Sigmoid colon (tissue), 4 donors: ENCODE measurements at regions not wholly inside any gene's neighbourhood (a gene's known extent, or its start where the extent isn't known, plus 50 kb on each side); places are given as distances from the start of the nearest gene placed in this dataset.

Experiments
- POLR2A ChIP-seq, 2 donors: fragments of 450-650 bp; IDR thresholded peaks; one replicate each; pipeline ENCODE4 v1.6.1; 2016; ENCODE audit warnings: antibody characterized with exemption in 2 of 2, mild to moderate bottlenecking in 2 of 2, moderate library complexity in 2 of 2
- POLR2AphosphoS5 ChIP-seq, 4 donors: sonication (generic); formaldehyde crosslinking; IDR thresholded peaks; one replicate each; pipeline ENCODE4 v1.6.1; 2017; ENCODE audit warnings: antibody characterized with exemption in 4 of 4
- TF ChIP-seq, protein P1 (sequence below), 4 experiments: fragments of 450-650 bp in 3 of 4; fragments of 200-600 bp in 1 of 4; IDR thresholded peaks; one replicate each; pipeline ENCODE4 v1.5.1; 2016 to 2019; ENCODE audit warnings: antibody characterized with exemption in 4 of 4, mild to moderate bottlenecking in 3 of 4, moderate library complexity in 2 of 4

DNA sequence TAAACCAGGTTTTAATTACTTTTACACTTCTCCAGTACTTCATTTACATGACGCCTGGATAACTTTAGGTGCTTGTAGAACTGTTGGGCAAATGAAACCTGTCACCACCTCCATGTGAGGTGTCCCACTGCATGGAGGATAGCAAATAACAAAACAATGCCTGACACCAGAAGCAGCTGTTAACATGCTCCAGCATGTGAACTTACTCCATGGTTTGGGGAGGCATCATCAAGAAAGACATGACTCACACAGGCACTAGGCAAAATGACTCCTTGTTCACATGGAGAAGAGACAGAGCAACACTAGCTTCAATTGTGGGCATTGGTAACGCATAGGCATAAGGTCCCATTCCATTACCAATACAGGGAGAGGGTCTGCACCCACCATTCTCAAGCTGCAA, 198.1 kb upstream of the F9 start:
- TF ChIP-seq, protein P1, sequence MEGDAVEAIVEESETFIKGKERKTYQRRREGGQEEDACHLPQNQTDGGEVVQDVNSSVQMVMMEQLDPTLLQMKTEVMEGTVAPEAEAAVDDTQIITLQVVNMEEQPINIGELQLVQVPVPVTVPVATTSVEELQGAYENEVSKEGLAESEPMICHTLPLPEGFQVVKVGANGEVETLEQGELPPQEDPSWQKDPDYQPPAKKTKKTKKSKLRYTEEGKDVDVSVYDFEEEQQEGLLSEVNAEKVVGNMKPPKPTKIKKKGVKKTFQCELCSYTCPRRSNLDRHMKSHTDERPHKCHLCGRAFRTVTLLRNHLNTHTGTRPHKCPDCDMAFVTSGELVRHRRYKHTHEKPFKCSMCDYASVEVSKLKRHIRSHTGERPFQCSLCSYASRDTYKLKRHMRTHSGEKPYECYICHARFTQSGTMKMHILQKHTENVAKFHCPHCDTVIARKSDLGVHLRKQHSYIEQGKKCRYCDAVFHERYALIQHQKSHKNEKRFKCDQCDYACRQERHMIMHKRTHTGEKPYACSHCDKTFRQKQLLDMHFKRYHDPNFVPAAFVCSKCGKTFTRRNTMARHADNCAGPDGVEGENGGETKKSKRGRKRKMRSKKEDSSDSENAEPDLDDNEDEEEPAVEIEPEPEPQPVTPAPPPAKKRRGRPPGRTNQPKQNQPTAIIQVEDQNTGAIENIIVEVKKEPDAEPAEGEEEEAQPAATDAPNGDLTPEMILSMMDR (IDR thresholded peaks at IDR 0.05), result no peak
- TF ChIP-seq POLR2A (IDR thresholded peaks at IDR 0.05) (no peak), POLR2AphosphoS5 (IDR thresholded peaks at IDR 0.05) (no peak)
